Dendritic cell treated with granulocyte-macrophage colony-stimulating factor and Interleukin-4, amounts not matched to agents 40 ng/mL and 50 ng/mL, for 4 days (primary cell): ENCODE measurements at regions not wholly inside any gene's neighbourhood (a gene's known extent, or its start where the extent isn't known, plus 50 kb on each side); places are given as distances from the start of the nearest gene placed in this dataset.

Source experiments
- H3K27ac Mint-ChIP-seq: one replicate; pipeline ENCODE4 v1.8.0; 2022; ENCODE audit warnings: mild to moderate bottlenecking, mixed read lengths
- H3K27me3 Mint-ChIP-seq: one replicate; pipeline ENCODE4 v1.8.0; 2022; ENCODE audit warnings: mild to moderate bottlenecking, mixed read lengths
- H3K36me3 Mint-ChIP-seq: one replicate; pipeline ENCODE4 v1.8.0; 2022; ENCODE audit warnings: low read depth, mixed read lengths
- H3K4me1 Mint-ChIP-seq: one replicate; pipeline ENCODE4 v1.8.0; 2022; ENCODE audit warnings: low read depth, mixed read lengths
- H3K4me3 Mint-ChIP-seq: one replicate; pipeline ENCODE4 v1.8.0; 2022; ENCODE audit warnings: mild to moderate bottlenecking, moderate library complexity, mixed read lengths
- H3K9me3 Mint-ChIP-seq: one replicate; pipeline ENCODE4 v1.8.0; 2022; ENCODE audit warnings: mixed read lengths
- intact Hi-C: fragments of 100-400 bp; cut with micrococcal nuclease; formaldehyde crosslinking; loops from one replicate; pipeline ENCODE4 v1.15.0; 2022

- Mint-ChIP-seq H3K36me3 (no peaks in the 10 kb centered on the region), H3K27ac (no peak overlapping the region), H3K4me1 (peaks cover 29% of the 10 kb centered on the region), H3K27me3 (no peaks in the 10 kb centered on the region), H3K4me3 (no peak overlapping the region), H3K9me3 (no peaks in the 10 kb centered on the region)
- intact Hi-C loops, result no loop called here
These were observed 184.7 kb downstream of the PLPP4 start for GRCh38 chr10:120641695-120642094.

GRCh38 chr10:120643351-120643750 lies 186.3 kb downstream of the PLPP4 start:
- Mint-ChIP-seq H3K36me3 (no peaks in the 10 kb centered on the region), H3K27ac (no peak overlapping the region), H3K9me3 (no peaks in the 10 kb centered on the region), H3K4me1 (peaks cover 29% of the 10 kb centered on the region), H3K4me3 (no peak overlapping the region), H3K27me3 (no peaks in the 10 kb centered on the region)
- intact Hi-C loops, result no loop called here

- H3K27me3 Mint-ChIP-seq, result no peaks in the 10 kb centered on the region
- peaks cover 29% of the 10 kb centered on the region for H3K4me1 Mint-ChIP-seq
- H3K36me3 Mint-ChIP-seq, result no peaks in the 10 kb centered on the region
- intact Hi-C loops, result no loop called here
- H3K9me3 Mint-ChIP-seq, result no peaks in the 10 kb centered on the region
- H3K4me3 Mint-ChIP-seq, result no peak overlapping the region
- no peak overlapping the region for H3K27ac Mint-ChIP-seq
These were observed 187.8 kb downstream of the PLPP4 start for GRCh38 chr10:120644556-120645410.

- no peaks in the 10 kb centered on the region for H3K9me3 Mint-ChIP-seq
- H3K4me3 Mint-ChIP-seq, result no peak overlapping the region
- H3K36me3 Mint-ChIP-seq, result no peaks in the 10 kb centered on the region
- H3K4me1 Mint-ChIP-seq, result peaks cover 29% of the 10 kb centered on the region
- no peak overlapping the region for H3K27ac Mint-ChIP-seq
- H3K27me3 Mint-ChIP-seq, result no peaks in the 10 kb centered on the region
- intact Hi-C loops, result no loop called here
These were observed 189.2 kb downstream of the PLPP4 start for GRCh38 chr10:120646159-120646732.

- Mint-ChIP-seq H3K9me3 (no peaks in the 10 kb centered on the region), H3K27ac (no peak overlapping the region), H3K4me3 (no peak overlapping the region), H3K4me1 (peaks cover 25% of the 10 kb centered on the region), H3K36me3 (no peaks in the 10 kb centered on the region), H3K27me3 (no peaks in the 10 kb centered on the region)
- intact Hi-C loops, result no loop called here
These were observed 189.9 kb downstream of the PLPP4 start for GRCh38 chr10:120646738-120647456.

GRCh38 chr10:120650705-120651399 lies 193.8 kb downstream of the PLPP4 start:
- Mint-ChIP-seq H3K36me3 (no peaks in the 10 kb centered on the region), H3K27ac (no peak overlapping the region), H3K9me3 (no peaks in the 10 kb centered on the region), H3K4me3 (no peak overlapping the region), H3K4me1 (no peaks in the 10 kb centered on the region), H3K27me3 (no peaks in the 10 kb centered on the region)
- intact Hi-C loops, result no loop called here

- H3K36me3 Mint-ChIP-seq, result no peaks in the 10 kb centered on the region
- H3K9me3 Mint-ChIP-seq, result no peaks in the 10 kb centered on the region
- intact Hi-C loops, result no loop called here
- peaks cover 16% of the 10 kb centered on the region for H3K4me1 Mint-ChIP-seq
- H3K4me3 Mint-ChIP-seq, result no peak overlapping the region
- no peak overlapping the region for H3K27ac Mint-ChIP-seq
- no peaks in the 10 kb centered on the region for H3K27me3 Mint-ChIP-seq
These were observed 195.1 kb upstream of the WDR11 start for GRCh38 chr10:120656107-120656506.

GRCh38 chr10:120657371-120657770 lies 193.8 kb upstream of the WDR11 start:
- no peaks in the 10 kb centered on the region for H3K36me3 Mint-ChIP-seq
- no peak overlapping the region for H3K27ac Mint-ChIP-seq
- peaks cover 2% of the 10 kb centered on the region for H3K27me3 Mint-ChIP-seq
- H3K9me3 Mint-ChIP-seq, result no peaks in the 10 kb centered on the region
- H3K4me1 Mint-ChIP-seq, result peaks cover 16% of the 10 kb centered on the region
- no peak overlapping the region for H3K4me3 Mint-ChIP-seq
- intact Hi-C loops, result no loop called here

- Mint-ChIP-seq H3K4me3 (no peak overlapping the region), H3K9me3 (no peaks in the 10 kb centered on the region), H3K27me3 (peaks cover 2% of the 10 kb centered on the region), H3K36me3 (no peaks in the 10 kb centered on the region), H3K27ac (no peak overlapping the region), H3K4me1 (peaks cover 16% of the 10 kb centered on the region)
- intact Hi-C loops, result no loop called here
These were observed 191.9 kb upstream of the WDR11 start for GRCh38 chr10:120658943-120659885.

- intact Hi-C loops, result no loop called here
- Mint-ChIP-seq H3K4me3 (no peak overlapping the region), H3K36me3 (no peaks in the 10 kb centered on the region), H3K27ac (no peak overlapping the region), H3K9me3 (no peaks in the 10 kb centered on the region), H3K4me1 (peaks cover 12% of the 10 kb centered on the region), H3K27me3 (peaks cover 2% of the 10 kb centered on the region)
These were observed 184.9 kb upstream of the WDR11 start for GRCh38 chr10:120666308-120666707.

- intact Hi-C loops, result no loop called here
- Mint-ChIP-seq H3K36me3 (no peaks in the 10 kb centered on the region), H3K9me3 (peaks cover 3% of the 10 kb centered on the region), H3K4me3 (no peak overlapping the region), H3K27me3 (no peaks in the 10 kb centered on the region), H3K4me1 (peaks cover 12% of the 10 kb centered on the region), H3K27ac (no peak overlapping the region)
These were observed 183.9 kb upstream of the WDR11 start for GRCh38 chr10:120667276-120667675.

- peaks cover 2% of the 10 kb centered on the region for H3K27me3 Mint-ChIP-seq
- H3K9me3 Mint-ChIP-seq, result peaks cover 27% of the 10 kb centered on the region
- H3K4me1 Mint-ChIP-seq, result peaks cover 11% of the 10 kb centered on the region
- intact Hi-C loops, result no loop called here
- H3K4me3 Mint-ChIP-seq, result no peak overlapping the region
- no peak overlapping the region for H3K27ac Mint-ChIP-seq
- H3K36me3 Mint-ChIP-seq, result no peaks in the 10 kb centered on the region
These were observed 179.7 kb upstream of the WDR11 start for GRCh38 chr10:120671491-120671890.

- H3K9me3 Mint-ChIP-seq, result peaks cover 2% of the 10 kb centered on the region
- no peaks in the 10 kb centered on the region for H3K4me1 Mint-ChIP-seq
- H3K36me3 Mint-ChIP-seq, result no peaks in the 10 kb centered on the region
- no peak overlapping the region for H3K27ac Mint-ChIP-seq
- no peak overlapping the region for H3K4me3 Mint-ChIP-seq
- no peaks in the 10 kb centered on the region for H3K27me3 Mint-ChIP-seq
- intact Hi-C loops, result no loop called here
These were observed 167.7 kb upstream of the WDR11 start for GRCh38 chr10:120683454-120683853.
